Suppressor macrophage treated with lipopolysaccharide for 4 hours (primary cell): ENCODE measurements at regions not wholly inside any gene's neighbourhood (a gene's known extent, or its start where the extent isn't known, plus 50 kb on each side); places are given as distances from the start of the nearest gene placed in this dataset.

Experiments
- DNase-seq: peaks from one replicate; pipeline ENCODE4 v3.0.0-alpha.2; 2020

DNA sequence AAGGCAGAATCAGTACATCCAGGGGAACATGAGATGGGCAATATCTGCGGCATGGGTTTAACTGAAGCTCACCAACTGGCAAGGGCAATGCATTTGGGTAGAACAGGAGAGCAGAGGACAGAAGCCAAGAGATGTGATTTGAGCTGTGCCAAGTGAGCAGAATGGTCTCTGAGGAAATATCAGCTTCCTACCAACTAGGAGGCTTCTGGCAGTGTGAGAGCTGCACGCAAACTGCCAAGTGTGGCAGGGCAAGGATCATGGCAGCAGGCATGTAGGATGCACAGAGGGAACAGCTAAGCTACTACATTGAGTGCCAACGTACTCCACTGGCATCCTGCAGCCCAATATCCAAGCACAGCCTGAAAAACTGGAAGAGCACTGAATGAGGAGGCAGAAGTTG lies 1036.5 kb downstream of the TUSC7 start:
- no peak for DNase-seq

GRCh38 chr3:117748131-117748530 lies 1038.6 kb downstream of the TUSC7 start:
- no peak for DNase-seq

DNA sequence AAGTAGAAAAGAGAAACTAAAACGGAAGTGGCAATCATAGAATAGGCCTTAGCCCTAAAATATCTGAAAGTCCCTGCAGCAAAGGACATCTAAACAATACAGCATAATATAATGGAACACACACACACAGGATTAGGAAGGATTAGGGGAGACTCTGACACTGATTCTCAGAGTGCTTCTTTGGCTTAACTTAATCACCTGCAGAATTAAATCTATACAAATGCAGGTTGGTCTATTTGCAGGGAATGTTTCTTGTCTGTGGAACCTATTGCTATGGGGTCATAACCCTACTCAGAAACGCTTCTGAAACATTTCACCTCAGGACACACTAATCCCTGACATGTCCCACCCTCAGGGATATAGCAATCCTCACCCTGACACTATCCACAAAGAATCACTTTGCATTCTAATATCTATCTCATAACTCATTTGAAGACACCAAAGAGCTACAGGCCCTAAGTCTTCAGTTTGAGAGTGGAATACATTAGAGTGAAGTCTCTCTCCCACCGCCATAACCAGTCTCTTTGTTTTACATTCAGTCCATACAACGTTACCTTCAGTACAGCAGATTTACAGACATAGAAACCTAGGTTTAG lies 1041.2 kb downstream of the TUSC7 start:
- DNase-seq: no peak

DNA sequence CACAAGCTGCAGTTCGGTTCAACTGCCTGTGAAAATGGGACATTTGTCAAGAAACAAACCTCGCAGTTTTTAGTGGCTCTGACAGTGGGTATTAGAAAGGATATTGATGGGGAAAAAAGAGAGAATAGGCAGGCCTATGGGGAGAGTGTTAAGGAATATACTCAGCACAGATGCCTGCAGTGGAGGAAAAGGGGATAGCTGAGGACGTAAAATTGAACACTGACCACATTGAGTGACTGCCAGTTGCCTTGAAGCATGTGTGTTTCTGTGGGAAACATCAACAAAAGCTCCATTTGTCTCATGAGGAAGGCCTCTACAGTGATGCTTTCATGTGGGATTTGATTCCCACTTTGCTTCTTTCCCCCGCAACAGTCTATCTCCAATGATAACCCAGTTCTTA lies 1042.1 kb downstream of the TUSC7 start:
- DNase-seq: no peak

DNA sequence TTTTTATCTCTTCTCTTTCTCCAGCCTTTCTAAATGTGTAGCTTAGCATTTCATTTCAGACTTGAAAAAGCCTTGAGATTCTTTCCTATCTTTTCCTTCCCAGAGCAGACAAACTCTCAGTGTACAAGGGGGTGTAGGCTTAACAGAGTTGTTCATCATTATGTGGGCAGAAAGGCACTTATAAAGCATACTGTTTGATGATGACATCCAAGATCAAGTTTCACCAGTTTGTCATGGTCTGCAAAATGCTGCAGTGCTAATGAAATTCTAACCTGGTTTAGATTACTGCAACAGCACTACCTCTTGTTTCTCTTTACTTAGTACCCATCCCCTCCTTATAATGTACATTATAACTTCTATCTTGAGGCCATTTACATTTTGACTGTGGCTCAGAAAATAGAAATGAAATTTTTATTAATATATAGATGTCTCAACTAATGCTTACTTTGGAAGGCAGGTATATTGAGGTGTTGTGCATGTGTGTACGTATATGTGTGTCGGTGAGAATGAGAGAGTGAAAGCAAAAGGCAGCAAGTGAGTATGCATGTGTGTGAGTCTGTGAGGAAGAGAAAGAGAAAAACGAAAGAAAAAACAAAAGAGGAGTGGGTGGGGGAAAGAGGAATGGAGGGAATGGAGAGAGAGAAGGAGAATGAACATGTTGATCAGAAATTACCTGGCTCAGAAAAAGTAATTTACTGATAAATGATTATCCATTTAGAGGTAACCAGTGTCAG lies 1043.6 kb downstream of the TUSC7 start:
- no peak for DNase-seq

GRCh38 chr3:117754058-117754457 lies 1044.5 kb downstream of the TUSC7 start:
- no peak for DNase-seq

- no peak for DNase-seq
Measured at GRCh38 chr3:117754841-117755240, 1045.3 kb downstream of the TUSC7 start.

- DNase-seq: no peak
Measured at GRCh38 chr3:117756563-117756962, 1047.0 kb downstream of the TUSC7 start.

DNA sequence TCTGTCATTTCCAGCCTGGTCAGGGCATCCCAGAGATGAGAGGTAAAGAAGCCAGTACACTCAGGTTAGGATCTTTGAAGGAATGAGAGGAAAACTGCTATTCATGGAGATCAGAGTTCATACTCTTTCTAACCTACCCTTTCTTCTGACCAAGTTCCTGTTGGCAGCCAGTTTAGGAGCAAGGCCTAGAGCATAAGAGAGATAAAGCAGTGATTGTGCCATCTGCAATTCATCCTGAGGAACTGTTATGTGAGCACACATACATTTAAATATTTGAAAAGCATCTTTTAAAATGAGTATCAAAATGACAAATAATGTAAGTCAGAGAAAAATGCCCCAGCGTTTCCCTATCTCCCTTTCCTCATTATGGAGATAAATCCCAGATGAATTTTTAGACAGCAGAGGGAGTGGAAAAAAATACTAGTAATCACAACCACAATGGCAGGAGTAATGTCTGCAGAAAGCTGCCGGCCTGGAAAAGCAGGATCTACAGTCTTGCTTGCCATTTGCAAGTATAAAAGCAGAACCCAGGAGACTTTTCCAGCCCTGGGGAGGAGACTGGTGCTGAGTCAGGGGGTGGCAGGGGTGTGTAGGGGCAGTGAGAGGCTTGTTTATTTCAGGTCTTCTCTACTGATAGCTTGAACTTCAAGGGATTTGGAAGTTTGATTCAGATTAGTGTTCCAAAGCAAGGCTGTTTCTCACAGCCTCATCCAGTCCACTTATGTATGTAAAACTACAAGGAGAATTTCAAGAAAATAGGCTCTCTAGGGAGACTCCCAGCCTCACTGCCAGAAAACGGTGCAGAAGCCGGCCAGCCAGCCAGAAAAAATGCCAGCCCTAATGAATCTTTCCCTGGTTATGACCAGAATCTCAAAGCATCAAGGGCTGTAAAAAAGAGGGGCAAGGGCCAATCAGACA lies 1052.4 kb downstream of the TUSC7 start:
- no peak for DNase-seq

DNA sequence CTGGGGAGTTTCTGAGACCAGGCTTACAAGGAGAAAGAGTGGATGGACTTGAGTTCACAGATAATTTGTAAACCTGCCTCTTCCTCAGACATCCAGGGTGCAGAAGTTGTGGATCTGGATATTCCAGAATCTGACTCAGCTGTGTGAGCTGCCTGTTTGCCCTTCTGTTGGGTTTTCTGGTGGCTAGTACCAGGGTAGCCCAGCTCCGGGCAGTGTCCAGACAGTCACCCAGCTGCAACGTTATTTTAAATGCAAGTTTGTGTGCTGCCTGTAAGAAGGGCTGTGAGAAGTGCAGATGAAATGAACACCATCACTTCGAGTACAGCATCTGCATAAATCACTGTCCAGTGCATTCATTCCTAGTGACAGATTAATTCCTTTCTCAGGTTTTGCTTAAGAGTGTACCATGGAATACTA lies 1053.0 kb downstream of the TUSC7 start:
- no peak for DNase-seq

- no peak for DNase-seq
Measured at GRCh38 chr3:117763561-117763960, 1054.0 kb downstream of the TUSC7 start.

GRCh38 chr3:117768581-117768980 lies 1059.0 kb downstream of the TUSC7 start:
- DNase-seq: no peak

DNA sequence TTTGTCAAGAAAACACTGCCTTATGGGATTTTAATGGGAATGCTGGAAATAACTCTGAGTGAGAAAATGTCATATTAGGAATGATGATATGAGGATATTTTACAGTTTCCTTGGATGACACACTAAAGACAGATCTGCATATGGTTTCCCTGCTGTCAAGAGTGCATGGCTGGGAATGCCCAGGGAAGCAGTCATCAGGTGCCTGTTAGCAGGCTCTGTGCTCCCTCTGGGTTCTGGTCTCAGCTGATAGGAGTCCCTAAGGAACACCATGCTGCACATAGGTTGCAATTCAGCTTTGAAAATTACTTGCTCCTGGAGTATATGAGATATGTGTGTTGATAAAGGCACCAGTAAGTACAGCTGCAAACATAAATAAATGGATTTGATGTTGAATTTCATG lies 1064.6 kb downstream of the TUSC7 start:
- no peak for DNase-seq

- DNase-seq: no peak
Measured at GRCh38 chr3:117786349-117786748, 1076.8 kb downstream of the TUSC7 start.

DNA sequence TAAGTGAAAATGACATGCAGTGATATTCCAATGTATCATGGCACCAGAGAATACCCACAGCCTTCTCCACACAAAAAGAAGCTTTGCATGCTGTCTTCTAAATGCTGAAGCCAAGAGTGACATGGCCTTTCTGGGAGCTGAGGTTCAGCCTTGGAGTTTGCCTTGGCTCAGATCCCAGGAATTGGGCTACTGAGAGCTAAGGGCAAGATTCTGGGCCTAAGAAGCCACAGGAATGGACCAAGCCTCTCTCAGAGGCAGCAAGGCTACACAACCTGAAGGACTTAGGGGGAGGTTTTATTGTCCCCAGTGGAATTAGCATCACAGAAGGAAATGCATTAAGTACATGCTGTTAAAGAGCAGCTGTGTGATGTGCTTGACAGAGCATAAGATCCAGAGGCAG lies 1078.5 kb downstream of the TUSC7 start:
- no peak for DNase-seq

DNA sequence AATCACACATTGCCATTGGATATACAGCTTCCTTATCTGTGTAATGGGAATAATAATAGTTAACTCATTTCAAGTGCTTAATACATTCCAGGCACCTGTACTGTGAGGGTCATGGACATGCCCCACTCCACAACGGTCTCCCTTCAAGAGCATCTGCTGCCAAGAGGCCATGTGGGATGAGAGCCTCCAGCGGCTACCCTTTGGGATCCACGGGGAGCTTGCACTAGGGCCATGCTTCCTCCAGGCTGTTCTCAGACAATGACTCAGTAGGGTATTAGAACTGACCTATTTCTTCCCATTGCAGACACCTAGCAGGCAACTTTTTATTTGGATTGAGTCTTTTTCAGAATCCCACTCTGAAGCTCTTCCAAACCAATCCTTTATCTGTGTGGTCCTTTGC lies 1078.9 kb downstream of the TUSC7 start:
- DNase-seq: no peak

GRCh38 chr3:117790235-117790987 lies 1080.8 kb downstream of the TUSC7 start:
- no peak for DNase-seq

DNA sequence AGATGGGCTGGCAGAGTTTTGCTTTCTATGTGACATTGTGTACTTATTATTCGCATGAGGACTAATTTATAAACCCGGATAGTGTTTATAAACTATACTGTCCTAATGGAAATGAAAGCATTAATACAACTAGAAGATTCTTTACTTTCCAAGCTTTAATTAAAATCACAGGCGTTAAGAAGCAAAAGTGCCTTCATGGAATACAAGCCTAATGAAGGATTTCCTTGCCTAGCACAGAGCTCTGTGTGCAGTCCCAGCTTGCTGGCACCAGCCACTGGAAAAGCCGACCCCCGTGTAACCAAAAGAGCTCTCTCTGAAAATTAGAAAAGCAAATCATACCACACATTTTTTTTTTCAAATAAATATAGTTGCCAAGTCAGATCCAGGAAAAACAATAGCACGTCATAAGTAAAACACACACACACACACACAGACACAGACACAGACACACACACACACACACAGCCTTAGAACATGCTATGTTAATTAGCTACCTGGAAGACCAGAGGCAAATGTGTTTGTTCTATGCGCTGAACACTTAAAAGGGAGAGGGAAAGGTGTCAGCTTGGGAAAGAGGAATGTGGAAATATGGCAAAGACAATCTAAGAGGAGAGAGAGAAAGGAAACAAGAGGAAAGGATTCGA lies 1084.2 kb downstream of the TUSC7 start:
- DNase-seq: no peak

- no peak for DNase-seq
Measured at GRCh38 chr3:117798221-117798620, 1088.6 kb downstream of the TUSC7 start.

- DNase-seq: no peak
Measured at GRCh38 chr3:117798687-117799386, 1089.3 kb downstream of the TUSC7 start.

DNA sequence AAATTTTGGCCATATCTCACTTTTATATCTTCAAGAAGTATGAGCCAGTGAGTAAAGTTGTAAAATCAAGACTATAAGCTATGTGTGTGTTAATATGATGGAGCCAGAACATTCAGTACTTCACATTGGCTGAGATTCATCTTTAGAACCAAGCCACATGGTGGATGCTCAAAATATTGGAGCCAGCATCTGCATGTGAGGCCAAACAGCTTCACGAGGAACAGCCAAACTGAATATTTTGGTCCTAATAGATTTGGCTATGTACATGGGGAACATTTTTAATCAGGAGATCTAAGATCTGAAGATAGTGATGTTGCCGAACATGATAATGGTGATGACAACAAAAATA lies 1089.8 kb downstream of the TUSC7 start:
- DNase-seq: no peak

- DNase-seq: no peak
Measured at GRCh38 chr3:117801912-117802239, 1092.3 kb downstream of the TUSC7 start.
